DMS153 (cell line): ENCODE measurements at regions not wholly inside any gene's neighbourhood (a gene's known extent, or its start where the extent isn't known, plus 50 kb on each side); places are given as distances from the start of the nearest gene placed in this dataset.
A peak's percentile ranks its signal among the peaks of the same experiment; 100 is the strongest.

Source experiments
- DNase-seq: peaks from one replicate; lab custom pipeline; 2025; lab: John Stamatoyannopoulos, UW

GRCh38 chr20:23279836-23280235 is 70.8 kb upstream of the NXT1 start:
- DNase-seq: no peak

GRCh38 chr20:23278172-23278571 is 72.4 kb upstream of the NXT1 start:
- DNase-seq: no peak

GRCh38 chr20:23277316-23277715 is 73.3 kb upstream of the NXT1 start:
- DNase-seq: no peak

- DNase-seq: no peak
Observed at GRCh38 chr20:23273776-23274175, 76.8 kb upstream of the NXT1 start.

GRCh38 chr20:23272176-23273029 is 78.2 kb upstream of the NXT1 start:
- DNase-seq: no peak

- DNase-seq: no peak
Observed at GRCh38 chr20:23270382-23270911, 80.1 kb upstream of the NXT1 start.

- DNase-seq: no peak
Observed at GRCh38 chr20:23269954-23270353, 80.6 kb upstream of the NXT1 start.

- no peak for DNase-seq
Observed at GRCh38 chr20:23268792-23269354, 81.7 kb upstream of the NXT1 start.

GRCh38 chr20:23267909-23268308 is 82.7 kb upstream of the NXT1 start:
- no peak for DNase-seq

GRCh38 chr20:23266530-23267398 is 83.8 kb upstream of the NXT1 start:
- DNase-seq: no peak

- no peak for DNase-seq
Observed at GRCh38 chr20:23265226-23265625, 85.4 kb upstream of the NXT1 start.

GRCh38 chr20:23264545-23264944 is 86.0 kb upstream of the NXT1 start:
- DNase-seq: no peak

GRCh38 chr20:23260181-23260840 is 90.3 kb upstream of the NXT1 start:
- no peak for DNase-seq

GRCh38 chr20:23258747-23259121 is 91.9 kb upstream of the NXT1 start:
- no peak for DNase-seq

- peak; percentile 40 for DNase-seq
Observed at GRCh38 chr20:23257848-23258746, 92.5 kb upstream of the NXT1 start.

- DNase-seq: no peak
Observed at GRCh38 chr20:23257106-23257761, 93.4 kb upstream of the NXT1 start.

- peak; percentile 10 for DNase-seq
Observed at GRCh38 chr20:23255716-23256385, 94.7 kb upstream of the NXT1 start.

- no peak for DNase-seq
Observed at GRCh38 chr20:23255106-23255505, 95.5 kb upstream of the NXT1 start.

GRCh38 chr20:23254505-23254904 is 96.1 kb upstream of the NXT1 start:
- no peak for DNase-seq

GRCh38 chr20:23254034-23254433 is 96.6 kb upstream of the NXT1 start:
- DNase-seq: no peak
